ENCODE measurements at regions not wholly inside any gene's neighbourhood (a gene's known extent, or its start where the extent isn't known, plus 50 kb on each side); places are given as distances from the start of the nearest gene placed in this dataset.
A peak's percentile ranks its signal among the peaks of the same experiment; 100 is the strongest.

- peak; percentile 94 for TF ChIP-seq CTCF (IDR thresholded peaks at IDR 0.05; ENCODE audit: low read depth, low read length)
- H3K4me3 ChIP-seq (replicated peaks in 1 of 2; ENCODE audit: low read depth in 2 of 2, low read length in 2 of 2): no peak overlapping the region
- peak; percentile 84 to 85 for DNase-seq (ENCODE audit: low read depth in 2 of 2)
Measured at GRCh38 chr20:22684072-22684762, 99.8 kb upstream of the FOXA2 start.

GRCh38 chr20:22684763-22685443, 100.5 kb upstream of the FOXA2 start:
- peak in 1 of 2 donors; percentile 8 for DNase-seq (ENCODE audit: low read depth in 2 of 2)
- TF ChIP-seq CTCF (IDR thresholded peaks at IDR 0.05; ENCODE audit: low read depth, low read length): no peak
- no peak overlapping the region for H3K4me3 ChIP-seq (replicated peaks in 1 of 2; ENCODE audit: low read depth in 2 of 2, low read length in 2 of 2)

GRCh38 chr20:22686097-22686496, 101.7 kb upstream of the FOXA2 start:
- TF ChIP-seq CTCF (IDR thresholded peaks at IDR 0.05; ENCODE audit: low read depth, low read length): no peak
- peak; percentile 73 to 77 for DNase-seq (ENCODE audit: low read depth in 2 of 2)
- H3K4me3 ChIP-seq (replicated peaks in 1 of 2; ENCODE audit: low read depth in 2 of 2, low read length in 2 of 2): no peak overlapping the region

GRCh38 chr20:22687676-22688349, 103.4 kb upstream of the FOXA2 start:
- DNase-seq (ENCODE audit: low read depth in 2 of 2): no peak
- TF ChIP-seq CTCF (IDR thresholded peaks at IDR 0.05; ENCODE audit: low read depth, low read length): no peak
- no peak overlapping the region for H3K4me3 ChIP-seq (replicated peaks in 1 of 2; ENCODE audit: low read depth in 2 of 2, low read length in 2 of 2)

GRCh38 chr20:22688485-22688884, 104.1 kb upstream of the FOXA2 start:
- TF ChIP-seq CTCF (IDR thresholded peaks at IDR 0.05; ENCODE audit: low read depth, low read length): no peak
- peak in 1 of 2 donors; percentile 5 for DNase-seq (ENCODE audit: low read depth in 2 of 2)
- H3K4me3 ChIP-seq (replicated peaks in 1 of 2; ENCODE audit: low read depth in 2 of 2, low read length in 2 of 2): no peak overlapping the region

- TF ChIP-seq CTCF (IDR thresholded peaks at IDR 0.05; ENCODE audit: low read depth, low read length): no peak
- no peak for DNase-seq (ENCODE audit: low read depth in 2 of 2)
- H3K4me3 ChIP-seq (replicated peaks in 1 of 2; ENCODE audit: low read depth in 2 of 2, low read length in 2 of 2): no peak overlapping the region
Measured at GRCh38 chr20:22689266-22689665, 104.9 kb upstream of the FOXA2 start.
